Islet of Langerhans (tissue), 1 donor: ENCODE measurements at regions not wholly inside any gene's neighbourhood (a gene's known extent, or its start where the extent isn't known, plus 50 kb on each side); places are given as distances from the start of the nearest gene placed in this dataset.

Source experiments
- FAIRE-seq: peaks from one replicate; lab custom pipeline; 2011; peaks lifted over from hg19 to GRCh38; lab: Jason Lieb, UNC

- no peak for FAIRE-seq
Observed at GRCh38 chr2:6068429-6068828, 376.2 kb downstream of the SOX11 start.

- FAIRE-seq, result no peak
Observed at GRCh38 chr2:6069381-6069780, 377.2 kb downstream of the SOX11 start.

- no peak for FAIRE-seq
Observed at GRCh38 chr2:6071519-6071918, 379.3 kb downstream of the SOX11 start.

- no peak for FAIRE-seq
Observed at GRCh38 chr2:6072276-6072675, 380.1 kb downstream of the SOX11 start.

GRCh38 chr2:6072768-6073167 is 380.6 kb downstream of the SOX11 start:
- FAIRE-seq, result no peak

GRCh38 chr2:6073191-6074088 is 381.3 kb downstream of the SOX11 start:
- no peak for FAIRE-seq

- FAIRE-seq, result no peak
Observed at GRCh38 chr2:6074089-6074643, 382.0 kb downstream of the SOX11 start.

GRCh38 chr2:6077585-6077984 is 385.4 kb downstream of the SOX11 start:
- no peak for FAIRE-seq

- FAIRE-seq, result no peak
Observed at GRCh38 chr2:6078414-6078813, 386.2 kb downstream of the SOX11 start.

GRCh38 chr2:6079405-6079804 is 387.2 kb downstream of the SOX11 start:
- FAIRE-seq, result no peak

- FAIRE-seq, result no peak
Observed at GRCh38 chr2:6080932-6081753, 389.0 kb downstream of the SOX11 start.

GRCh38 chr2:6081955-6082624 is 389.9 kb downstream of the SOX11 start:
- FAIRE-seq, result no peak

- no peak for FAIRE-seq
Observed at GRCh38 chr2:6082625-6083018, 390.4 kb downstream of the SOX11 start.

- FAIRE-seq, result no peak
Observed at GRCh38 chr2:6083136-6083535, 391.0 kb downstream of the SOX11 start.

- FAIRE-seq, result no peak
Observed at GRCh38 chr2:6089474-6089873, 397.3 kb downstream of the SOX11 start.

GRCh38 chr2:6103372-6103771 is 411.2 kb downstream of the SOX11 start:
- FAIRE-seq, result no peak

- no peak for FAIRE-seq
Observed at GRCh38 chr2:6103949-6104348, 411.8 kb downstream of the SOX11 start.

GRCh38 chr2:6107290-6107689 is 415.1 kb downstream of the SOX11 start:
- FAIRE-seq, result no peak

GRCh38 chr2:6109831-6110230 is 417.6 kb downstream of the SOX11 start:
- FAIRE-seq, result no peak

GRCh38 chr2:6111781-6112261 is 419.6 kb downstream of the SOX11 start:
- no peak for FAIRE-seq

GRCh38 chr2:6113786-6114185 is 421.6 kb downstream of the SOX11 start:
- FAIRE-seq, result no peak

- no peak for FAIRE-seq
Observed at GRCh38 chr2:6127718-6128117, 435.5 kb downstream of the SOX11 start.
